ENCODE measurements at regions not wholly inside any gene's neighbourhood (a gene's known extent, or its start where the extent isn't known, plus 50 kb on each side); places are given as distances from the start of the nearest gene placed in this dataset.

DNA sequence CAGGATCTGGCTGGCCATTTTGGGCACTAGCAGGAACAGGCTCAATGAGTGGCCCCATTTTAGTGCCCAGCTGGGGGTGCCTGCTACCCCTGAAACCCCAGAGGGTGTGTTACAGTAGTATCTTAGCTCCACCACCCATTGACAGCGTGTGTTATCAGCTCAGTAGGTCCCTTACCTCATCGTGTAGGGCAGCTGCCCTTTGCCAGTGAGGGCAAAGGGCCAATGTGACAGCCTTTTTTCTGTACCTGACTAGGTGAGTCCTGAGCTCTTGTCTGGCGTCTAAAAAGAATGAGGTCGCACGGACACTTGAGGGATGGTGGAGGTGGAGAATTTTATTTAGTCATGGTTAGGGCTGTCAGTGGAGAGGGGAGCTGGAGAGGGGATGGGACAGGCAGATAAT lies 462.2 kb downstream of the PIK3C3 start:
- POLR2A ChIA-PET: no interaction called here
- CTCF ChIA-PET: no interaction called here

DNA sequence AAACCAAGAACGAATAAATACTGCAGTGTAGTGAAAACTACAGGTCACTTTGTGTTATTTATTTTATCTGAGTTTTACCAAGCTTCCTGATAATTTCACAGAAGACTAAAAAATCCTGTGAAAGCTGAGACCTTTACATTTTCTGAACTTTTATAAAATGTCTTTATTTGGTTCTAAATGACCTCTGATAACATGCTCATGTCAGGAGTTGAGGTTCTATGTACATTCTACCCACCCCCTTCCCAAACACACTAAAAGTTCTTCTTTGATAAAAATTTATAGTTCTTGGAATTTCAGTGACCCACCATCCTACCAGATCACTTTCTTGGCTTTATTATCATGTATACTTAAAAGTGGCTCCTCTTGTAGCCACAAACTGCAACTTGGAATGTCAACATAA lies 463.1 kb downstream of the PIK3C3 start:
- ChIA-PET POLR2A (no interaction called here), CTCF (no interaction called here)
- Histone ChIP-seq H3K4me3 (ENCODE audit: low read depth, low read length) (no peak overlapping the region), H3K36me3 (ENCODE audit: control insufficient read depth, insufficient read depth, low read length) (no peaks in the 10 kb centered on the region), H3K27me3 (ENCODE audit: control insufficient read depth, insufficient read depth, low read length) (no peaks in the 10 kb centered on the region)
- no peak for DNase-seq (ENCODE audit: low read depth)
- TF ChIP-seq, protein P1, sequence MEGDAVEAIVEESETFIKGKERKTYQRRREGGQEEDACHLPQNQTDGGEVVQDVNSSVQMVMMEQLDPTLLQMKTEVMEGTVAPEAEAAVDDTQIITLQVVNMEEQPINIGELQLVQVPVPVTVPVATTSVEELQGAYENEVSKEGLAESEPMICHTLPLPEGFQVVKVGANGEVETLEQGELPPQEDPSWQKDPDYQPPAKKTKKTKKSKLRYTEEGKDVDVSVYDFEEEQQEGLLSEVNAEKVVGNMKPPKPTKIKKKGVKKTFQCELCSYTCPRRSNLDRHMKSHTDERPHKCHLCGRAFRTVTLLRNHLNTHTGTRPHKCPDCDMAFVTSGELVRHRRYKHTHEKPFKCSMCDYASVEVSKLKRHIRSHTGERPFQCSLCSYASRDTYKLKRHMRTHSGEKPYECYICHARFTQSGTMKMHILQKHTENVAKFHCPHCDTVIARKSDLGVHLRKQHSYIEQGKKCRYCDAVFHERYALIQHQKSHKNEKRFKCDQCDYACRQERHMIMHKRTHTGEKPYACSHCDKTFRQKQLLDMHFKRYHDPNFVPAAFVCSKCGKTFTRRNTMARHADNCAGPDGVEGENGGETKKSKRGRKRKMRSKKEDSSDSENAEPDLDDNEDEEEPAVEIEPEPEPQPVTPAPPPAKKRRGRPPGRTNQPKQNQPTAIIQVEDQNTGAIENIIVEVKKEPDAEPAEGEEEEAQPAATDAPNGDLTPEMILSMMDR (IDR thresholded peaks at IDR 0.05; ENCODE audit: insufficient read depth, low read depth, low read length): no peak

More for the DNA sequence above, 462.2 kb downstream of the PIK3C3 start:
- Histone ChIP-seq H3K27me3 (ENCODE audit: control insufficient read depth, insufficient read depth, low read length) (no peaks in the 10 kb centered on the region), H3K36me3 (ENCODE audit: control insufficient read depth, insufficient read depth, low read length) (no peaks in the 10 kb centered on the region), H3K4me3 (ENCODE audit: low read depth, low read length) (no peak overlapping the region)
- TF ChIP-seq, protein P1 (IDR thresholded peaks at IDR 0.05; ENCODE audit: insufficient read depth, low read depth, low read length): no peak
- DNase-seq (ENCODE audit: low read depth): no peak

DNA sequence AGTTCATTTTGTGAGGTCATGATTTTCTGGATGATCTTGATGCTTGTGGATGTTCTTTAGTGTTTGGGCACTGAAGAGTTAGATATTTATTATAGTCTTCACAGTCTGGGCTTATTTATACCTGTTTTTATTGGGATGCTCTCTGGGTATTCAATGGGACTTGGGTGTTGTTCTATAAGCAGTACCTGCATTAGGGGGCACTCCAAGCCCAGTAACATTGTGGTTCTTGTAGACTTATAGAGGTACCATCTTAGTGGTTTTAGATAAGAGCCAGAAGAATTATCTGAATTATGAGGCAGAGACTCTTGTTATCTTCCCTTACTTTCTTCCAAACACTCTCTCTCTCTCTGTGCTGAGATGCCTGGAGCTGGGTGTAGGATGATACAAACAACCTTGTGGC lies 470.0 kb downstream of the PIK3C3 start:
- DNase-seq (ENCODE audit: low read depth): no peak
- CTCF ChIA-PET: no interaction called here
- POLR2A ChIA-PET: no interaction called here
- Histone ChIP-seq H3K36me3 (ENCODE audit: control insufficient read depth, insufficient read depth, low read length) (no peaks in the 10 kb centered on the region), H3K4me3 (ENCODE audit: low read depth, low read length) (no peak overlapping the region), H3K27me3 (ENCODE audit: control insufficient read depth, insufficient read depth, low read length) (no peaks in the 10 kb centered on the region)
- TF ChIP-seq, protein P1 (IDR thresholded peaks at IDR 0.05; ENCODE audit: insufficient read depth, low read depth, low read length): no peak

DNA sequence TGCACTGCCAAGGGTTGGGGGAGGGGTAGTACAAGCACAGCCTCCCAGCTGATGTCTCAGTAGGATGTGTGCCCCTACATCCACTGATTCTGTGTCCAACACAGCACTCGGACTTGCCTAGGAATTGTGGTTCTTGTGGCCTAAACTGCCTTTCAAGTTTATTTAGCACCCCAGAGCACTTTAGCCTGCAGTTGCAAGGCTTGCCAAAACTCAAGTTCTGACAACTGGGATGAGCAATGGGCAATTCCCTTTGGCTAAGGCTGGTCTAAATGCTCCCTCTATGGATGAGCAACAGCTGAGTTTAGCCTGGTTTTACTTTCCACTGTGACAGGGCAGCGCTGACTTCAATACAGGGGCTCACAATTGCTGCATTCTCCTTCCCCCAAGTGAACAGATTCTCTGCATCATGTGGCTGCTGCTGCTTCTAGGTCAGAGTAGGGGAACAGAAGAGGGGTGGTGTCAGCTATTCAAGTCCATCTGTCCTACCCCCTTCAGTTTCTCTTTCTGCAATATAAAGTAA lies 471.5 kb downstream of the PIK3C3 start:
- ChIA-PET CTCF (no interaction called here), POLR2A (no interaction called here)
- Histone ChIP-seq H3K27me3 (ENCODE audit: control insufficient read depth, insufficient read depth, low read length) (no peaks in the 10 kb centered on the region), H3K36me3 (ENCODE audit: control insufficient read depth, insufficient read depth, low read length) (no peaks in the 10 kb centered on the region), H3K4me3 (ENCODE audit: low read depth, low read length) (no peak overlapping the region)
- TF ChIP-seq, protein P1 (IDR thresholded peaks at IDR 0.05; ENCODE audit: insufficient read depth, low read depth, low read length): no peak
- DNase-seq (ENCODE audit: low read depth): no peak

DNA sequence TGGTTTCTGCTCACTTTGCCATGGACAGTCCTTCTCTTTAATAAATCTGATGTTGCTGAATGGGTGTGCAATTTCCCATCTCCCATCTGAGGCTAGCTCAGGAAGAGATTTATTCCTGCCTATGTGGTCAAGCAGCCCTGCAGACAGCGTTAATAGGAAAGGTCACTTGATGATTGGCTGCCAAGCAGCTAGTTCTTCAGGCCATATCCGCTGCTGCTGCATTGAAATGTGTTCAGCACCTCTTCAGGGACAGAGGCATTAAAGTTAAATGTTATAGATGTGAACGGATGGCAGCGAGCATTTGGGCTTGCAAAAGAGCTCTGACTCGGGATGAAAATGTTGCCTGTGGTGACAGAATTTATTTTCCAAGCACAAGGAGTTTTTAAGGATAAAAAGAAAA lies 474.2 kb downstream of the PIK3C3 start:
- no peak for DNase-seq (ENCODE audit: low read depth)
- H3K36me3 ChIP-seq (ENCODE audit: control insufficient read depth, insufficient read depth, low read length): no peaks in the 10 kb centered on the region
- POLR2A ChIA-PET: no interaction called here
- H3K27me3 ChIP-seq (ENCODE audit: control insufficient read depth, insufficient read depth, low read length): no peaks in the 10 kb centered on the region
- TF ChIP-seq, protein P1 (IDR thresholded peaks at IDR 0.05; ENCODE audit: insufficient read depth, low read depth, low read length): no peak
- H3K4me3 ChIP-seq (ENCODE audit: low read depth, low read length): no peak overlapping the region
- CTCF ChIA-PET: no interaction called here
